ENCODE measurements at regions not wholly inside any gene's neighbourhood (a gene's known extent, or its start where the extent isn't known, plus 50 kb on each side); places are given as distances from the start of the nearest gene placed in this dataset.

DNA sequence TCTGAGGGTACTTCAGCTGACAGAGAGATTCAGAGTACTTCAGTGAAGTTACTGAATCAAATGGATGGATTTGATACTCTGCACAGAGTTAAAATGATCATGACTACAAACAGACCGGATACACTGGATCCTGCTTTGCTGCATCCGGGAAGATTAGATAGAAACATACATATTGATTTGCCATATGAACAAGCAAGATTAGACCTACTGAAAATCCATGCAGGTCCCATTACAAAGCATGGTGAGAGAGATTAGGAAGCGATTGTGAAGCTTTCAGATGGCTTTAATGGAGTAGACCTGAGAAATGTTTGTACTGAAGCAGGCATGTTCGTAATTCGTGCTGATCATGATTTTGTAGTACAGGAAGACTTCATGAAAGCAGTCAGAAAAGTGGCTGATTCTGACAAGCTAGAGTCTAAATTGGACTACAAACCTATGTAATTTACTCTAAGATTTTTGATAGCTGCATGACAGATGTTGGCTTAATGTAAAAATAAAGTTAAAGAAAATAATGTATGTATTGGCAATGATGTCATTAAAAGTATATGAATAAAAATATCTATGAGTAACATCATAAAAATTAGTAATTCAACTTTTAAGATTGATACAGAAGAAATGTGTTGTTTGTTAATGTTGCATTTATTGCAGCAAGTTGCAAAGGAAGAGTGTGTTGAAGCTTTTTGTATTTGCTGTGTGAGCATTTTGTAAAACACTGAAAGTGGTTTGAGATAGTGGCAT, 136.1 kb upstream of the RAP1B start:
- WGBS, 2 experiments (ENCODE audit: insufficient coverage in 1 of 2, insufficient read length in 1 of 2), result 82% methylated on average over 5 of the region's 5 CpGs; no CpG with 5 or more reads in 1 of the 2 experiments
- Histone ChIP-seq H3K27ac (ENCODE audit: low read depth, low read length) (no peak overlapping the region), H3K4me1 (ENCODE audit: control insufficient read depth, insufficient read depth, low read length) (no peaks in the 10 kb centered on the region), H3K9ac (ENCODE audit: extremely low read depth, low read length, poor library complexity, severe bottlenecking) (no peak overlapping the region), H3K36me3 (ENCODE audit: control insufficient read depth, insufficient read depth, low read length) (no peaks in the 10 kb centered on the region), H3K27me3 (ENCODE audit: control insufficient read depth, insufficient read depth, low read length, poor library complexity, severe bottlenecking) (no peaks in the 10 kb centered on the region), H3K4me3 (ENCODE audit: low read length) (no peak overlapping the region), H3K9me3 (ENCODE audit: control insufficient read depth, low read length) (no peaks in the 10 kb centered on the region)
- no peaks in the 10 kb centered on the region for H3K9me3 Mint-ChIP-seq
- no peaks in the 10 kb centered on the region for H3K4me1 Mint-ChIP-seq
- no peaks in the 10 kb centered on the region for H3K27me3 Mint-ChIP-seq (ENCODE audit: insufficient read depth)
- DNase-seq, result no peak
- H3K4me3 Mint-ChIP-seq, result no peak overlapping the region
- H3K27ac Mint-ChIP-seq, result no peak overlapping the region
- TF ChIP-seq, protein P1, sequence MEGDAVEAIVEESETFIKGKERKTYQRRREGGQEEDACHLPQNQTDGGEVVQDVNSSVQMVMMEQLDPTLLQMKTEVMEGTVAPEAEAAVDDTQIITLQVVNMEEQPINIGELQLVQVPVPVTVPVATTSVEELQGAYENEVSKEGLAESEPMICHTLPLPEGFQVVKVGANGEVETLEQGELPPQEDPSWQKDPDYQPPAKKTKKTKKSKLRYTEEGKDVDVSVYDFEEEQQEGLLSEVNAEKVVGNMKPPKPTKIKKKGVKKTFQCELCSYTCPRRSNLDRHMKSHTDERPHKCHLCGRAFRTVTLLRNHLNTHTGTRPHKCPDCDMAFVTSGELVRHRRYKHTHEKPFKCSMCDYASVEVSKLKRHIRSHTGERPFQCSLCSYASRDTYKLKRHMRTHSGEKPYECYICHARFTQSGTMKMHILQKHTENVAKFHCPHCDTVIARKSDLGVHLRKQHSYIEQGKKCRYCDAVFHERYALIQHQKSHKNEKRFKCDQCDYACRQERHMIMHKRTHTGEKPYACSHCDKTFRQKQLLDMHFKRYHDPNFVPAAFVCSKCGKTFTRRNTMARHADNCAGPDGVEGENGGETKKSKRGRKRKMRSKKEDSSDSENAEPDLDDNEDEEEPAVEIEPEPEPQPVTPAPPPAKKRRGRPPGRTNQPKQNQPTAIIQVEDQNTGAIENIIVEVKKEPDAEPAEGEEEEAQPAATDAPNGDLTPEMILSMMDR (conservative IDR thresholded peaks at IDR 0.05), result no peak
- H3K36me3 Mint-ChIP-seq (ENCODE audit: low read depth), result no peaks in the 10 kb centered on the region

DNA sequence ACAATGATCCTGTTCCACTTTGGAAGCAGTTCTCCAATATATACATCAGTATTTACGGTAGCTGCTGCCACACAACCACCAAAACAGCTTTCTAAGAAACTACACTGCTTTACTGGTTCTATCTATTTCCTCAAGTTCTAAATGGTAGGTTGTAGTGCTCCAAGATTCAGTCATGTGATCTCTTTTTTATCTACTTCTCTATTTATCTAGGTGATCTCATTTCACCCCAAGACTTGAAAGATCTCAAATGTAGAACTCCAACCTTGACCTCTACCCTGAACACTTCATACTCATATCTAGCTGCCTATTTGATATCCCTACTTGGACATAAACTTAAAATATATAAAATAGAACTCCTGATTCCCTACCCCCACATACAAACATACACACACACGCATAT, 133.9 kb upstream of the RAP1B start:
- Histone ChIP-seq H3K36me3 (ENCODE audit: control insufficient read depth, insufficient read depth, low read length) (no peaks in the 10 kb centered on the region), H3K27ac (ENCODE audit: low read depth, low read length) (no peak overlapping the region), H3K4me1 (ENCODE audit: control insufficient read depth, insufficient read depth, low read length) (no peaks in the 10 kb centered on the region), H3K9ac (ENCODE audit: extremely low read depth, low read length, poor library complexity, severe bottlenecking) (no peak overlapping the region), H3K9me3 (ENCODE audit: control insufficient read depth, low read length) (peaks cover 6% of the 10 kb centered on the region), H3K4me3 (ENCODE audit: low read length) (no peak overlapping the region), H3K27me3 (ENCODE audit: control insufficient read depth, insufficient read depth, low read length, poor library complexity, severe bottlenecking) (no peaks in the 10 kb centered on the region)
- no peak overlapping the region for H3K27ac Mint-ChIP-seq
- H3K27me3 Mint-ChIP-seq (ENCODE audit: insufficient read depth), result no peaks in the 10 kb centered on the region
- H3K4me3 Mint-ChIP-seq, result no peak overlapping the region
- H3K4me1 Mint-ChIP-seq, result no peaks in the 10 kb centered on the region
- WGBS, 2 experiments (ENCODE audit: insufficient coverage in 1 of 2, insufficient read length in 1 of 2), result 95 to 100% methylated on average over 1 to 2 of the region's 2 CpGs
- no peaks in the 10 kb centered on the region for H3K36me3 Mint-ChIP-seq (ENCODE audit: low read depth)
- TF ChIP-seq, protein P1 (conservative IDR thresholded peaks at IDR 0.05), result no peak
- no peak for DNase-seq
- H3K9me3 Mint-ChIP-seq, result peaks cover 9% of the 10 kb centered on the region

DNA sequence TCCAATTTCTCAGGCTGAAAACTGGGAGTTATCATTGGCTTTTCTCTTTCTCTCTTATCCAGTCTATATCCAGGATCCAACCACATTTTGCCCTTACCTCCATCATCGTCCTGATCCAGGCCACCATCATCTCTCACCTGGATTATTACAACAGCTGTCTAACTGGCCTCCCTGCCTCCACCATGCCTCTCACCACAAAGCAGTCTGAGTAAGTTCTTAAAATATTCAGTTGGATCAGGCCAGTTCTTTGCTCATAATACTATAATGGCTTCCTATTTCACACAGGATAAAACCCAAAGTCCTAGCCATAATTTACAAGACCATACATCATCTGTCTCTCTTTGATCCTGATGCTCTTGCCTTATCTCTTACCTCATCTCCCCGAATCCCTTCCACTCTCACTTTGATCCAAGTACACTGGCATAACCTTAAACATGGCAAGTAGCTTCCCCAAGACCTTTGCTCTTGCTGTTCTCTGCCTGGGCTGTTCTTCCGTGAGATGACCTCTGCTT, 133.4 kb upstream of the RAP1B start:
- WGBS, 2 experiments (ENCODE audit: insufficient coverage in 1 of 2, insufficient read length in 1 of 2), result 91 to 100% methylated on average over 2 to 3 of the region's 3 CpGs
- H3K27me3 ChIP-seq (ENCODE audit: control insufficient read depth, insufficient read depth, low read length, poor library complexity, severe bottlenecking), result no peaks in the 10 kb centered on the region
- no peaks in the 10 kb centered on the region for H3K36me3 ChIP-seq (ENCODE audit: control insufficient read depth, insufficient read depth, low read length)
- no peaks in the 10 kb centered on the region for H3K4me1 Mint-ChIP-seq
- no peak overlapping the region for H3K27ac Mint-ChIP-seq
- no peak overlapping the region for H3K4me3 Mint-ChIP-seq
- TF ChIP-seq, protein P1 (conservative IDR thresholded peaks at IDR 0.05), result no peak
- no peaks in the 10 kb centered on the region for H3K36me3 Mint-ChIP-seq (ENCODE audit: low read depth)
- no peak overlapping the region for H3K4me3 ChIP-seq (ENCODE audit: low read length)
- H3K4me1 ChIP-seq (ENCODE audit: control insufficient read depth, insufficient read depth, low read length), result no peaks in the 10 kb centered on the region
- peaks cover 9% of the 10 kb centered on the region for H3K9me3 Mint-ChIP-seq
- H3K9me3 ChIP-seq (ENCODE audit: control insufficient read depth, low read length), result peaks cover 6% of the 10 kb centered on the region
- no peaks in the 10 kb centered on the region for H3K27me3 Mint-ChIP-seq (ENCODE audit: insufficient read depth)
- DNase-seq, result no peak
- H3K9ac ChIP-seq (ENCODE audit: extremely low read depth, low read length, poor library complexity, severe bottlenecking), result no peak overlapping the region
- H3K27ac ChIP-seq (ENCODE audit: low read depth, low read length), result no peak overlapping the region
